ENCODE measurements at regions not wholly inside any gene's neighbourhood (a gene's known extent, or its start where the extent isn't known, plus 50 kb on each side); places are given as distances from the start of the nearest gene placed in this dataset.

GRCh38 chr16:31709181-31709580 lies 164.4 kb upstream of the ZNF267 start:
- POLR2A ChIA-PET (ENCODE audit: unreplicated experiment), result no interaction called here

GRCh38 chr16:31710134-31710533 lies 163.5 kb upstream of the ZNF267 start:
- Histone ChIP-seq H3K27ac (ENCODE audit: low read length) (no peak overlapping the region), H3K79me2 (ENCODE audit: low read length) (peaks cover 20% of the 10 kb centered on the region), H3K4me2 (ENCODE audit: low read length) (no peak overlapping the region), H3K9me2 (replicated peaks; ENCODE audit: low read length) (no peaks in the 10 kb centered on the region), H3F3A (ENCODE audit: low read length, unreplicated experiment) (no peaks in the 10 kb centered on the region), H3K4me3 (ENCODE audit: low read length) (no peak overlapping the region), H3K27me3 (ENCODE audit: low read length) (no peaks in the 10 kb centered on the region), H3K4me1 (ENCODE audit: insufficient read depth, low read length) (peaks cover 10% of the 10 kb centered on the region; the same call in 1 of the 2 replicates), H2AFZ (ENCODE audit: low read length) (no peak overlapping the region), H3K9me3 (ENCODE audit: low read length) (no peaks in the 10 kb centered on the region), H3K9ac (ENCODE audit: low read length) (no peak overlapping the region), H4K20me1 (ENCODE audit: low read length) (no peaks in the 10 kb centered on the region), H3K36me3 (ENCODE audit: low read depth, low read length) (peaks cover 5% of the 10 kb centered on the region)
- ATAC-seq (no peak), DNase-seq (no peak)
- TF ChIP-seq EZH2phosphoT487 (IDR thresholded peaks at IDR 0.05; ENCODE audit: borderline replicate concordance, low read length) (no peak), CTCF (conservative IDR thresholded peaks at IDR 0.05; ENCODE audit: low read depth, low read length) (no peak), EZH2 (IDR thresholded peaks at IDR 0.05; ENCODE audit: low read length, unreplicated experiment) (no peak)
- POLR2A ChIA-PET (ENCODE audit: unreplicated experiment), result no interaction called here
- CTCF ChIA-PET, result no interaction called here
- BruUV-seq (replicated peaks), result no TSS peak
- intact Hi-C loops (cut with micrococcal nuclease), result loop anchor here (10.0 kb wide), 1 partner anchor 155 kb away; no protein-coding TSS in a partner anchor

More at GRCh38 chr16:31709181-31709580, 164.4 kb upstream of the ZNF267 start:
- H3K9ac ChIP-seq (ENCODE audit: low read length), result no peak overlapping the region
- H3K79me2 ChIP-seq (ENCODE audit: low read length), result peaks cover 10% of the 10 kb centered on the region
- no TSS peak for BruUV-seq (replicated peaks)
- H3K4me1 ChIP-seq (ENCODE audit: insufficient read depth, low read length), result peaks cover 2% of the 10 kb centered on the region; the same call in 1 of the 2 replicates
- H3K4me2 ChIP-seq (ENCODE audit: low read length), result no peak overlapping the region
- H4K20me1 ChIP-seq (ENCODE audit: low read length), result no peaks in the 10 kb centered on the region
- no peak for DNase-seq
- no peaks in the 10 kb centered on the region for H3K9me3 ChIP-seq (ENCODE audit: low read length)
- no peak overlapping the region for H3K27ac ChIP-seq (ENCODE audit: low read length)
- no peaks in the 10 kb centered on the region for H3K27me3 ChIP-seq (ENCODE audit: low read length)
- H3K4me3 ChIP-seq (ENCODE audit: low read length), result no peak overlapping the region
- no peaks in the 10 kb centered on the region; the same call in none of the 2 replicates for H3K36me3 ChIP-seq (ENCODE audit: low read depth, low read length)
- CTCF ChIA-PET, result no interaction called here
- intact Hi-C loops (cut with micrococcal nuclease), result no loop called here
- TF ChIP-seq CTCF (conservative IDR thresholded peaks at IDR 0.05; ENCODE audit: low read depth, low read length) (no peak), EZH2 (IDR thresholded peaks at IDR 0.05; ENCODE audit: low read length, unreplicated experiment) (no peak), EZH2phosphoT487 (IDR thresholded peaks at IDR 0.05; ENCODE audit: borderline replicate concordance, low read length) (no peak)
- H3K9me2 ChIP-seq (replicated peaks; ENCODE audit: low read length), result no peaks in the 10 kb centered on the region
- no peaks in the 10 kb centered on the region for H3F3A ChIP-seq (ENCODE audit: low read length, unreplicated experiment)
- H2AFZ ChIP-seq (ENCODE audit: low read length), result no peak overlapping the region
- no peak for ATAC-seq

- Histone ChIP-seq H2AFZ (ENCODE audit: low read length) (no peak overlapping the region), H3K4me2 (ENCODE audit: low read length) (no peak overlapping the region), H3K79me2 (ENCODE audit: low read length) (peaks cover 26% of the 10 kb centered on the region), H3K27ac (ENCODE audit: low read length) (no peak overlapping the region), H3K9ac (ENCODE audit: low read length) (no peak overlapping the region), H3K36me3 (ENCODE audit: low read depth, low read length) (peaks cover 7% of the 10 kb centered on the region), H3K27me3 (ENCODE audit: low read length) (no peaks in the 10 kb centered on the region), H3F3A (ENCODE audit: low read length, unreplicated experiment) (no peaks in the 10 kb centered on the region), H3K9me2 (replicated peaks; ENCODE audit: low read length) (no peaks in the 10 kb centered on the region), H4K20me1 (ENCODE audit: low read length) (no peaks in the 10 kb centered on the region), H3K4me3 (ENCODE audit: low read length) (no peak overlapping the region), H3K4me1 (ENCODE audit: insufficient read depth, low read length) (peaks cover 10% of the 10 kb centered on the region; the same call in 1 of the 2 replicates), H3K9me3 (ENCODE audit: low read length) (no peaks in the 10 kb centered on the region)
- CTCF ChIA-PET, result no interaction called here
- intact Hi-C loops (cut with micrococcal nuclease), result loop anchor here (10.0 kb wide), 1 partner anchor 154 kb away; no protein-coding TSS in a partner anchor
- TF ChIP-seq EZH2 (IDR thresholded peaks at IDR 0.05; ENCODE audit: low read length, unreplicated experiment), result no peak
- POLR2A ChIA-PET (ENCODE audit: unreplicated experiment), result no interaction called here
- DNase-seq (no peak), ATAC-seq (no peak)
- BruUV-seq (replicated peaks), result no TSS peak
Measured at GRCh38 chr16:31710880-31711279, 162.7 kb upstream of the ZNF267 start.
